Lower leg skin (tissue), 3 donors: ENCODE measurements at regions not wholly inside any gene's neighbourhood (a gene's known extent, or its start where the extent isn't known, plus 50 kb on each side); places are given as distances from the start of the nearest gene placed in this dataset.

Source experiments
- CTCF ChIP-seq, 3 donors: fragments of 450-650 bp; IDR thresholded peaks; one replicate each; pipeline ENCODE4 v1.5.1; 2016; ENCODE audit warnings: antibody characterized with exemption in 3 of 3, mild to moderate bottlenecking in 3 of 3, moderate library complexity in 2 of 3
- POLR2A ChIP-seq, 2 donors: fragments of 450-650 bp; IDR thresholded peaks; one replicate each; pipeline ENCODE4 v1.6.1; 2016 to 2017; ENCODE audit warnings: antibody characterized with exemption in 2 of 2, mild to moderate bottlenecking in 1 of 2, moderate library complexity in 1 of 2

GRCh38 chr18:64546451-64546850 is 397.6 kb upstream of the LINC00305 start:
- TF ChIP-seq CTCF (IDR thresholded peaks at IDR 0.05) (no peak), POLR2A (IDR thresholded peaks at IDR 0.05) (no peak)
